Kidney epithelial cell (primary cell): ENCODE measurements at regions not wholly inside any gene's neighbourhood (a gene's known extent, or its start where the extent isn't known, plus 50 kb on each side); places are given as distances from the start of the nearest gene placed in this dataset.
A peak's percentile ranks its signal among the peaks of the same experiment; 100 is the strongest.
"Not testable (repeated sequence)": the region's sequence is repeated elsewhere in the genome, so short reads cannot be mapped to it uniquely, and the experiment has no call there.

Experiments
- DNase-seq: peaks from one replicate; pipeline ENCODE4 v3.0.0-alpha.2; 2010; ENCODE audit warnings: low read depth
- H3K27me3 ChIP-seq: 2 replicates; pipeline ENCODE4 v1.6.0; 2011; ENCODE audit warnings: low read length; ENCODE audit not compliant: control insufficient read depth, insufficient read depth
- H3K36me3 ChIP-seq: 2 replicates; pipeline ENCODE4 v1.5.1; 2011; ENCODE audit warnings: low read length; ENCODE audit not compliant: control insufficient read depth, insufficient read depth
- H3K4me3 ChIP-seq: 2 replicates; pipeline ENCODE4 v1.5.1; 2011; ENCODE audit warnings: low read depth, mild to moderate bottlenecking, control low read depth, low read length
- CTCF ChIP-seq: IDR thresholded peaks from 2 replicates; pipeline ENCODE4 v1.5.1; 2011; ENCODE audit warnings: mild to moderate bottlenecking, moderate library complexity, low read length, control low read depth, inconsistent platforms; ENCODE audit not compliant: insufficient read depth, poor library complexity, severe bottlenecking

- TF ChIP-seq CTCF, result no peak
- H3K36me3 ChIP-seq, result no peaks in the 10 kb centered on the region
- no peak overlapping the region for H3K4me3 ChIP-seq
- no peaks in the 10 kb centered on the region for H3K27me3 ChIP-seq
- peak; percentile 14 for DNase-seq
Observed at GRCh38 chr12:88361493-88361892, 218.8 kb downstream of the KITLG start.

GRCh38 chr12:88362439-88362838, 217.8 kb downstream of the KITLG start:
- DNase-seq, result no peak
- Histone ChIP-seq H3K27me3 (no peaks in the 10 kb centered on the region), H3K4me3 (no peak overlapping the region), H3K36me3 (no peaks in the 10 kb centered on the region)
- no peak for TF ChIP-seq CTCF

GRCh38 chr12:88365403-88365802, 214.9 kb downstream of the KITLG start:
- TF ChIP-seq CTCF, result no peak
- H3K4me3 ChIP-seq, result no peak overlapping the region

GRCh38 chr12:88366101-88366500, 214.2 kb downstream of the KITLG start:
- no peaks in the 10 kb centered on the region for H3K27me3 ChIP-seq
- no peak overlapping the region for H3K4me3 ChIP-seq
- TF ChIP-seq CTCF, result no peak
- no peaks in the 10 kb centered on the region for H3K36me3 ChIP-seq
- DNase-seq, result no peak

More at GRCh38 chr12:88365403-88365802, 214.9 kb downstream of the KITLG start:
- Histone ChIP-seq H3K36me3 (no peaks in the 10 kb centered on the region), H3K27me3 (no peaks in the 10 kb centered on the region)
- DNase-seq, result no peak

- TF ChIP-seq CTCF, result no peak
- Histone ChIP-seq H3K27me3 (no peaks in the 10 kb centered on the region), H3K36me3 (no peaks in the 10 kb centered on the region), H3K4me3 (no peak overlapping the region)
- DNase-seq, result no peak
Observed at GRCh38 chr12:88367231-88367630, 213.0 kb downstream of the KITLG start.

- not testable (repeated sequence) for H3K36me3 ChIP-seq, DNase-seq, H3K4me3 ChIP-seq
Observed at GRCh38 chr12:88368077-88368476, 212.2 kb downstream of the KITLG start.

More at GRCh38 chr12:88368077-88368476, 212.2 kb downstream of the KITLG start:
- H3K27me3 ChIP-seq, result not testable (repeated sequence)
